ENCODE measurements at regions not wholly inside any gene's neighbourhood (a gene's known extent, or its start where the extent isn't known, plus 50 kb on each side); places are given as distances from the start of the nearest gene placed in this dataset.
"Not testable (repeated sequence)": the region's sequence is repeated elsewhere in the genome, so short reads cannot be mapped to it uniquely, and the experiment has no call there.

- DNase-seq, result not testable (repeated sequence)
Measured at GRCh38 chr15:29648415-29648814, 173.9 kb downstream of the TJP1 start.

GRCh38 chr15:29645841-29646240 is 176.4 kb downstream of the TJP1 start:
- no peak for DNase-seq

- DNase-seq, result not testable (repeated sequence)
Measured at GRCh38 chr15:29644361-29644760, 177.9 kb downstream of the TJP1 start.

GRCh38 chr15:29638781-29639180 is 183.5 kb downstream of the TJP1 start:
- no peak for DNase-seq

GRCh38 chr15:29638011-29638410 is 184.3 kb downstream of the TJP1 start:
- DNase-seq, result no peak

- no peak for DNase-seq
Measured at GRCh38 chr15:29637555-29637954, 184.7 kb downstream of the TJP1 start.

GRCh38 chr15:29636921-29637320 is 185.3 kb downstream of the TJP1 start:
- DNase-seq, result no peak

- DNase-seq, result no peak
Measured at GRCh38 chr15:29636140-29636539, 186.1 kb downstream of the TJP1 start.

- no peak for DNase-seq
Measured at GRCh38 chr15:29635513-29636098, 186.7 kb downstream of the TJP1 start.

- DNase-seq, result no peak
Measured at GRCh38 chr15:29633971-29634370, 188.3 kb downstream of the TJP1 start.

GRCh38 chr15:29632671-29633406 is 189.4 kb downstream of the TJP1 start:
- DNase-seq, result no peak

- no peak for DNase-seq
Measured at GRCh38 chr15:29631076-29632070, 190.9 kb downstream of the TJP1 start.

GRCh38 chr15:29624271-29624670 is 198.0 kb downstream of the TJP1 start:
- no peak for DNase-seq

- DNase-seq, result no peak
Measured at GRCh38 chr15:29623116-29623639, 199.1 kb downstream of the TJP1 start.

- no peak for DNase-seq
Measured at GRCh38 chr15:29622637-29623036, 199.6 kb downstream of the TJP1 start.

GRCh38 chr15:29621616-29622015 is 200.7 kb downstream of the TJP1 start:
- no peak for DNase-seq

- no peak for DNase-seq
Measured at GRCh38 chr15:29618586-29618985, 203.7 kb downstream of the TJP1 start.

- DNase-seq, result no peak
Measured at GRCh38 chr15:29616512-29616911, 205.8 kb downstream of the TJP1 start.

- DNase-seq, result no peak
Measured at GRCh38 chr15:29615791-29616190, 206.5 kb downstream of the TJP1 start.

- no peak for DNase-seq
Measured at GRCh38 chr15:29613951-29614382, 208.3 kb downstream of the TJP1 start.

- no peak for DNase-seq
Measured at GRCh38 chr15:29612701-29613100, 209.6 kb downstream of the TJP1 start.

- DNase-seq, result peak; percentile 26
Measured at GRCh38 chr15:29612096-29612495, 210.2 kb downstream of the TJP1 start.

GRCh38 chr15:29611057-29611456 is 211.2 kb downstream of the TJP1 start:
- no peak for DNase-seq
